GM18508 (cell line): ENCODE measurements at regions not wholly inside any gene's neighbourhood (a gene's known extent, or its start where the extent isn't known, plus 50 kb on each side); places are given as distances from the start of the nearest gene placed in this dataset.
"Not testable (repeated sequence)": the region's sequence is repeated elsewhere in the genome, so short reads cannot be mapped to it uniquely, and the experiment has no call there.

Experiments used
- ATAC-seq: cut with Tn5 transposase; IDR thresholded peaks from one replicate; pipeline ENCODE4 v1.9.1; 2021; ENCODE audit warnings: moderate number of reproducible peaks; ENCODE audit not compliant: insufficient read depth, unreplicated experiment

DNA sequence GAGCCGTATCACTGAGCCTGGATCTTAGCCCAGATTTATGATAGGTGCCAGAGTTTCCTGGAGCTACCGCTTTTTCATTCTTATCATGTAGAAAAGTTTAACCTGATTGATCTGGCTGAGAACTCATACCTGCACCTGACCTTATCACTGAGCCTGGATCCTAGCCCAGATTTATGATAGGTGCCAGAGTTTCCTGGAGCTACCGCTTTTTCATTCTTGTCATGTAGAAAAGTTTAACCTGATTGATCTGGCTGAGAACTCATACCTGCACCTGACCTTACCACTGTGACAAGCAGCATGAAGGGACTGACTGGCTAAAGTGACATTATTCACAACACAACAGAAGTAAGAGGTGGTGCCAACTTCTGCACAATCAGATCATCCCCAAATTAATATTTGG lies 1188.1 kb upstream of the FLRT2 start:
- not testable (repeated sequence) for ATAC-seq

DNA sequence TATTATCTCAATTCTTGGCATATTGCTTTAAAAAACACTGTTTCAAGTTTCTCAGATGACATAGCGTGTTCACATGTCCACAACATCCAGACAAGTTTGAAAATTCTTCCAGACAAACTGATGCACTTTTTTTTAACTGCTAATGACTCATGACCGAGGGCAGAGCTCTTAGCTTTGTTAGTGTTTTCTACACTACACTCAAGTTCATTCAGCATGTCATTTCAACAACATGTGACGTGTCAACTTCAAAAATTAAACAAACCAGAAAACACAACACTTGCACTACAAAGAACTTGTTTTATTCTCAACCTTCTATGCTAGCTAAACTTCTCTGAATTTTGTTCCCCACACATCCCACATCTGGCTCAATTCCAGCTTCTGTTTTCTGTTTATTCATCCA lies 1186.3 kb upstream of the FLRT2 start:
- no peak for ATAC-seq

- ATAC-seq = no peak
Observed at GRCh38 chr14:84351646-84352045, 1178.3 kb upstream of the FLRT2 start.

DNA sequence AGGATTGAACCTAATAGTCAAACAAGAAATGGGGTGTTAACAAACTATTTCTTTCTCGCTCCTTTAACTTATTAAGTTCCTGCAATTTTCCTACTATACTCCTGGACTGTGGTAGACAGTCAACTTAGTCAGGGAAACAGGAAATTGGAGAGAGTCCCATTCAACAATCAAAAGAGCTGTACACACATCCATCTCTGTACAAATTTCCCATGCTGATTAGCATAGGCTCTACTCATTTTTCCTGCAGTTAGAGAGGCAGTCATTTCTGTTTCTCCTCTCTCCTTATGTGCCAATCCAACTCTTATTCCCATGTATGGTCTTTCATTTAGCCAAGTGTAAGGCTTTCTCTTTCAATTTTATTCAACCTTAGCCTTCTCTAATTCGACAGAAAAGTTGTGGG lies 1168.5 kb upstream of the FLRT2 start:
- no peak for ATAC-seq

GRCh38 chr14:84375235-84375634 lies 1154.7 kb upstream of the FLRT2 start:
- ATAC-seq = no peak

DNA sequence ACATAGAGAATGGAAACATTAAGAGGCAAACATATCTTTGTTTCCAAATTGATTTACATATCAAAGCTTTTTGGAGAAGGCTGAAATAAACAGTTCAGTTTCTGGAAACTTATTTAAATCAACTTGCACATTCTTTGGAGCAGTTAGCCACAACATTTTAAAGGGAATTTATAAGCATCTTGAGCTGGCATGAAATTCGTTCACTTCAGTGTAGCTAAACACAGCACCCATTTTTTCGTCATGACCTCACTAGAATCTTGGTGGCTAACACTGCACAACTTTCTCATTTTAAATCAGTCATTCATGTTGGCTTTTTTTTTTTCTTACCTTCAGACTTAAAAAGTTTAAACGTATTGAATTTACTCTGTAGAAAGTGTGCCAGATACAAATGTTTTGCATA lies 1139.9 kb upstream of the FLRT2 start:
- no peak for ATAC-seq

DNA sequence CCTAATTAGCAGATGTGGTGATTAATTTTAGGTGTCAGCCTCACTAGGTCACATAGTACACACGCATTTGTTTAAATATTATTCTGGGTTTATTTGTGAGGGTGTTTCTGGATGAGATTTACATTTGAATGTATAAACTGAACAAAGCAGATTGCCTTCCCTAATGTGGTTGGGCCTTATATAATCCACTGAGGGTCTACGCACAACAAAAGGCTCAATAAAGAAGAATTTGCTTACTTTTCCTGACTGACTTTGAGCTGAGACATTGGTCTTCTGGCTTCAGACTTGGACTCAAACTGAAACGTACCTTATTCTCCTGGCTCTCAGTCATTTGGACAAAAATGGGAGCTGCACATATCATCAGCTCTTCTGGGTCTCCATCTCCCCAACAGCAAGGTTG lies 1132.3 kb upstream of the FLRT2 start:
- ATAC-seq = no peak

GRCh38 chr14:84399296-84399910 lies 1130.5 kb upstream of the FLRT2 start:
- no peak for ATAC-seq

DNA sequence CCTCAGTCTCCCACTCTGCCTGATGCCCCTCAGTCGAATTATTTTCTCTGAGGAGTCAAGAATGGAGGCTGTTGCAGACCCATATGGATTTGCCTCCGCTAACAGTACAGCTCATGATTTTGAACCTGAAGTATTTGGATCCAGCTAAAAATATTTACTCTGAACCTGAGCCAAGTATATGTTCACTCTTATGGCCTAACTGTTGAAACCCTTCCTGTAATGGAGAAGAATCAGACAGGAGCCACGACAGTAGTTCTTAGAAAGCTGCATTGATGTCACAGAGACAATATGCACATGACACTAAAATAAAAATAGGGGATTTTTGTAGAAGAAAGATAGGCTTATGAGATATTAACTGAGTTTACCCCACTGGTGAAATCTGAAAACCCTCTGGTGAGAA lies 1128.3 kb upstream of the FLRT2 start:
- ATAC-seq = no peak

GRCh38 chr14:84403585-84403984 lies 1126.4 kb upstream of the FLRT2 start:
- ATAC-seq = no peak

GRCh38 chr14:84404246-84404645 lies 1125.7 kb upstream of the FLRT2 start:
- no peak for ATAC-seq

DNA sequence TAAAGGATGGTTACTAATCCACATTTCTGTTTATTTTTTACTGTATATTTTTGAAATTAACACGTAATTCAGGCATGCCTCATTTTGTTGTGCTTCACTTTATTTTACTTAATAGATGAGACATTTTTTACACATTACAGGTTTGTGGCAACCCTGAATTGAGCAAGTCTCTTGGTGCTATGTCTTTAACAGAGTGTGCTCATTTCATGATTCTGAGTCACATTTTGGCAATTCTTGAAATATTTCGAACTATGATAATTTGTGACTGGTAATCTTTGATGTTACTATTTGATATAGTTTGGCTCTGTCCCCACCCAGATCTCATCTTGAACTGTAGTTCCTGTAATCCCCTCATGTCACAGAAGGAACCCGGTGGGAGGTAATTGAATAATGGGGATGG lies 1120.5 kb upstream of the FLRT2 start:
- no peak for ATAC-seq

DNA sequence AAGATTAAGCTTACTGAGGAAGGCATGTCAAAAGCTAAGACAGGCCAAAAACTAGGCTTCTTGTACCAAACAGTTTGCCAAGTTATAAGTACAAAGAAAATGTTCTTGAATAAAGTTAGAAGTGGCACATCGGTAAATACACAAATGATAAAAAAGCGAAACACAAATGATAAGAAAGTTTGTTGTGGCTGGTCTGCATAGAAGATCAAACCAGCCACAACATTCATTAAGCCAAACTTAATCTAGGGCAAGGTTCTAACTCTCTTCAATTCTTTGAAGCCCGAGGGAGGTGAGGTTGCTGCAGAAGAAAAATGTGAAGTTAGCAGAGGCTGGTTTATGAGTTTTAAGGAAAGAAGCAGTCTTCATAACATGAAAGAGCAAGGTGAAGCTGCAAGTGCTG lies 1119.6 kb upstream of the FLRT2 start:
- no peak for ATAC-seq

DNA sequence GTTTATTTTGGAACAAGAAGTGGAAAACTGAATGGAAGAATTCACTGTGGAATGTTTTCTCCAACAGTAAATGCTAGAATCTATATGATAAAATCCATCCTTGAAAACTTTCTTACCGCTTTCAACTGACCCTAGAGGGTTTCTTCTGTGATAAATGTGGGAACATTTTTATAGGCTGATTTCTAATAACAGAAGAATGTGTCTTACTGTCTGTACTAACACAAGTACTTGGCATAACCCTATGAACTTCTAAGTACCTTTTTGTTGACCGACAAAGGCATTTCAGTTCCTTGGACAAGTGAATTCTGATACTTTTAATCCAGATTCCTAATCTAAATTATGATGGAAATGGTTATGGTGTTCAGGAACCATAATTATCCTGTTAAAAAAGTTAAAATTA lies 1109.7 kb upstream of the FLRT2 start:
- ATAC-seq = no peak

DNA sequence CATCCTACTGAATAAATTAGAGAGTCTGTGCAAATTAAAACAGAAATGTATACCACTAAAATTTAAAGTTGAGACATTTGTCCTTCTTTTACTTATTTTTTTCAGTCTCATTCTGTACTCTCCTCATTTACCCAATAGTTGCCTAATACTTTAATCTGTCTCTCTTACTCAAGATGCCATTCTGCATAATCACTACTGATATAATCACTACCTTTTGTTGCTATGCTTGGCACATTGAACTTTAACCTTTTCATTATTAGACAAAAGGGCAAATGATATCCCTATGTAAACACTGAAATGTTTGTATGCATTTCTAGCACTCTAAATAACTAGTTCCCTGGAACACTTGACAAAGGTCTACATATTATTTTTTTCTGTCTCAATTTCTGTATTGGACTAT lies 1108.3 kb upstream of the FLRT2 start:
- ATAC-seq = no peak

DNA sequence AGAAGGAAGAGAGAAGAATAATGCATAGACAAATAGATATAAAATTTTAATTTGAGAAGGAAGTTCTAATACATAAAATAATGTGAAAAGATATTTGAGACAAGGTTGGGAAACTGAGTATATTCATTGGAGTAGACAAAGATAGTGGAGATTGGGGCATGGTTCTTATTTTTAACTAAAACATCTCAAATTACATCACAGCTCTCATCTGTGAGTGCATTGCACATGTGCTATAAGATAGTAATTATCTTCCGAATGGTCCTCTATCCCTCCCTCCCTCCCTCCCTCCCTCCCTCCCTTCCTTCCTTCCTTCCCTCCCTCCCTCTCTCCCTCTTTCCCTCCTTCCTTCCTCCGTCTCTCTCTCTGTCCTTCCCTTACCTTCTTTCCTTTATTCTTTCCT lies 1104.0 kb upstream of the FLRT2 start:
- no peak for ATAC-seq

GRCh38 chr14:84432676-84433075 lies 1097.3 kb upstream of the FLRT2 start:
- ATAC-seq = no peak

- no peak for ATAC-seq
Observed at GRCh38 chr14:84433961-84434360, 1096.0 kb upstream of the FLRT2 start.

DNA sequence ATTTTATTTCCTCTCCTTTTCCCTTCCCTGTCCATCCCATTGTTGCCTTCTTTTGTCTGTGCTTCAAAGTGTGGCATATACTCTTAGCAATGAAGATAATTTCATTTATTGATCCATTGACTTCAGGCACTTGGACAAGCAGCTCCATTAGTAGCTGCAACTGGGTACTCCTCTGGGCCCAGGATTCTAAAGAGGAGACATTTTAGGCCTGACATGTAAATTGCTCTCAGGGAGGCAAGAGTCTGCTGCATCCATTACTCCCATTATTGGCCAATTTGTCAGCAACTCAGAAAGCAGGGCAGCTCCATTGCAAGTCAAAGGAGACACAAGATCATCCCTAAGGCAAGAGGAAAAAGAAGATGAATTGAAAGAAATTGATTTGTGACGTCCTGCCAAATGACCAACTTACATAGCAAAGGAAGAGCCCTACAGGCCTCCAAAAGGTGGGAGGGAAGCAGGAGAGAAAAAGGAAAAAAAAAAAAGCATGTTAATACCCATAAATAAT lies 1094.1 kb upstream of the FLRT2 start:
- no peak for ATAC-seq

- no peak for ATAC-seq
Observed at GRCh38 chr14:84436528-84436927, 1093.4 kb upstream of the FLRT2 start.

DNA sequence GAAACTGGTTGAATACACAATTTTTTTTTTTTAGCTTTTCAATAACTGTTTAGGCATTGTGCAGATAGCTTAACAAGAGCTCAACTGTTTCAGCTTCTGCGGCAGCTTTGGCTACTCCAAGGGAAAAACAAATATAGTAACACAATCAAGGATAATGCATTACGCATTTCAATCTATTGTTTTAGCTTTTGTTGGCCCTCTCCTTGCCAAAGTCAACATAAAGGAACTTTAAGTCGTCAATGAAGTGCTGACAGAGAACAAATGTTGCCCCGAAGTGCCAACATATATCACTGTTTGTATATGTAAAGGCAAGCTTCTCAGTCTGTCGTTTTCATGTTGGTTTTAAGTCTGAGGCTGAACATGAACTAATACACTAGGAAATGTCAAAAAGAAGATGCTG lies 1087.4 kb upstream of the FLRT2 start:
- no peak for ATAC-seq

DNA sequence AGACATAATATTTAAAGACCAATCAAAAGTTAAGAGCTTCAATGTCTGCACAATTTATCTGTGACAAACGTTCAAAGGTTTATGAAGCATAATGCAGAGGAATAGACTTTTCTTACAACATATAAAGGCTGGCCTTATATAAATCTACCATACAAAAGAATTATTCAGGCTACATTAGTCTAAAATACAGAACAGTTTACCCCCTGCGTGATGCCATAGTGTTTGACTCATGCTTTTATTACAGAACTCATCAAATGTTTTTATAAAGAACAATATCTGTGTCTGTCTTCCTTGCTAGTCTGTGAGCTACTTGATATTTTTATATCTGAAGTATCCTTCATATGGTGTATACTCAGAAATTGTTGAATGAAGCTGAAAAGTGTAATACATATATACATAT lies 1084.5 kb upstream of the FLRT2 start:
- no peak for ATAC-seq

- no peak for ATAC-seq
Observed at GRCh38 chr14:84446250-84446649, 1083.7 kb upstream of the FLRT2 start.
